HG03565 (cell line): ENCODE measurements at regions not wholly inside any gene's neighbourhood (a gene's known extent, or its start where the extent isn't known, plus 50 kb on each side); places are given as distances from the start of the nearest gene placed in this dataset.

Experiments
- ATAC-seq: cut with Tn5 transposase; IDR thresholded peaks from one replicate; pipeline ENCODE4 v1.9.1; 2021; ENCODE audit warnings: mild to moderate bottlenecking, moderate library complexity; ENCODE audit not compliant: unreplicated experiment

GRCh38 chr18:78698914-78699313 lies 280.7 kb upstream of the SALL3 start:
- no peak for ATAC-seq

GRCh38 chr18:78699499-78699898 lies 280.1 kb upstream of the SALL3 start:
- no peak for ATAC-seq

- no peak for ATAC-seq
Measured at GRCh38 chr18:78701771-78702396, 277.7 kb upstream of the SALL3 start.

- ATAC-seq, result no peak
Measured at GRCh38 chr18:78703291-78703690, 276.3 kb upstream of the SALL3 start.

GRCh38 chr18:78704971-78705461 lies 274.6 kb upstream of the SALL3 start:
- no peak for ATAC-seq

- no peak for ATAC-seq
Measured at GRCh38 chr18:78709261-78709809, 270.3 kb upstream of the SALL3 start.

GRCh38 chr18:78711316-78711715 lies 268.3 kb upstream of the SALL3 start:
- ATAC-seq, result no peak

- ATAC-seq, result no peak
Measured at GRCh38 chr18:78711971-78712370, 267.6 kb upstream of the SALL3 start.

- no peak for ATAC-seq
Measured at GRCh38 chr18:78713069-78713468, 266.5 kb upstream of the SALL3 start.

GRCh38 chr18:78713726-78714125 lies 265.9 kb upstream of the SALL3 start:
- no peak for ATAC-seq

GRCh38 chr18:78716022-78716421 lies 263.6 kb upstream of the SALL3 start:
- ATAC-seq, result no peak

GRCh38 chr18:78716581-78716980 lies 263.0 kb upstream of the SALL3 start:
- ATAC-seq, result no peak

GRCh38 chr18:78717051-78717765 lies 262.4 kb upstream of the SALL3 start:
- no peak for ATAC-seq

GRCh38 chr18:78717766-78718150 lies 261.9 kb upstream of the SALL3 start:
- ATAC-seq, result no peak

- no peak for ATAC-seq
Measured at GRCh38 chr18:78719821-78720220, 259.8 kb upstream of the SALL3 start.

GRCh38 chr18:78720456-78721237 lies 259.0 kb upstream of the SALL3 start:
- no peak for ATAC-seq

- no peak for ATAC-seq
Measured at GRCh38 chr18:78721238-78721875, 258.3 kb upstream of the SALL3 start.

- no peak for ATAC-seq
Measured at GRCh38 chr18:78721981-78722380, 257.6 kb upstream of the SALL3 start.

GRCh38 chr18:78722386-78722785 lies 257.2 kb upstream of the SALL3 start:
- ATAC-seq, result no peak

GRCh38 chr18:78722929-78723710 lies 256.5 kb upstream of the SALL3 start:
- no peak for ATAC-seq
